GM23338 (cell line): ENCODE measurements at regions not wholly inside any gene's neighbourhood (a gene's known extent, or its start where the extent isn't known, plus 50 kb on each side); places are given as distances from the start of the nearest gene placed in this dataset.

Source experiments
- ATAC-seq: fragments of 200-7000 bp; cut with Tn5 transposase; 3 replicates; pipeline ENCODE4 v1.9.1; 2020
- DNase-seq: peaks from one replicate; pipeline ENCODE4 v3.0.0-alpha.2; 2015; ENCODE audit warnings: low spot score
- H2AFZ ChIP-seq: fragments of 200-600 bp; sonication (generic); 2 replicates; pipeline ENCODE4 v1.8.0; 2016; ENCODE audit warnings: antibody characterized with exemption, mild to moderate bottlenecking, moderate library complexity
- H3F3A ChIP-seq: fragments of 200-600 bp; sonication (generic); replicated peaks from 2 replicates; pipeline ENCODE4 v1.8.0; 2017; ENCODE audit warnings: antibody characterized with exemption, mixed run types, low read depth
- H3K27ac ChIP-seq: fragments of 200-600 bp; sonication (generic); 2 replicates; pipeline ENCODE4 v1.6.1; 2016; ENCODE audit warnings: low read depth
- H3K27me3 ChIP-seq: fragments of 200-600 bp; sonication (generic); 2 replicates; pipeline ENCODE4 v1.8.0; 2016; ENCODE audit warnings: mild to moderate bottlenecking, mixed run types, moderate library complexity; ENCODE audit not compliant: insufficient read depth
- H3K36me3 ChIP-seq: fragments of 200-600 bp; sonication (generic); 2 replicates; pipeline ENCODE4 v1.8.0; 2016; ENCODE audit warnings: mild to moderate bottlenecking; ENCODE audit not compliant: insufficient read depth
- H3K4me1 ChIP-seq: fragments of 200-600 bp; sonication (generic); 2 replicates; pipeline ENCODE4 v1.8.0; 2016; ENCODE audit warnings: mild to moderate bottlenecking, moderate library complexity; ENCODE audit not compliant: insufficient read depth
- H3K4me2 ChIP-seq: fragments of 200-600 bp; sonication (generic); 2 replicates; pipeline ENCODE4 v1.7.1; 2017; ENCODE audit warnings: mixed run types
- H3K4me3 ChIP-seq: fragments of 200-600 bp; sonication (generic); 2 replicates; pipeline ENCODE4 v1.6.1; 2016; ENCODE audit warnings: mixed run types
- H3K79me2 ChIP-seq: fragments of 200-600 bp; sonication (generic); replicated peaks from 2 replicates; pipeline ENCODE4 v1.8.0; 2017; ENCODE audit warnings: mild to moderate bottlenecking; ENCODE audit not compliant: insufficient read depth
- H3K9me2 ChIP-seq: fragments of 200-600 bp; sonication (generic); 2 replicates; pipeline ENCODE4 v1.8.0; 2017; ENCODE audit not compliant: insufficient read depth
- H4K20me1 ChIP-seq: fragments of 200-600 bp; sonication (generic); replicated peaks from 2 replicates; pipeline ENCODE4 v1.8.0; 2017; ENCODE audit warnings: mild to moderate bottlenecking; ENCODE audit not compliant: insufficient read depth
- H3K27ac Mint-ChIP-seq: 2 replicates; pipeline ENCODE4 v1.8.0; 2020; ENCODE audit warnings: inconsistent platforms, mild to moderate bottlenecking, moderate library complexity, mixed read lengths
- H3K27me3 Mint-ChIP-seq: 3 replicates; pipeline ENCODE4 v1.8.0; 2022; ENCODE audit warnings: low read depth, mild to moderate bottlenecking, moderate library complexity, mixed read lengths, inconsistent platforms; ENCODE audit not compliant: insufficient read depth, poor library complexity
- H3K36me3 Mint-ChIP-seq: 3 replicates; pipeline ENCODE4 v1.8.0; 2021; ENCODE audit warnings: low read depth, mild to moderate bottlenecking, inconsistent platforms, moderate library complexity, mixed read lengths
- H3K4me1 Mint-ChIP-seq: 3 replicates; pipeline ENCODE4 v1.8.0; 2020; ENCODE audit warnings: mild to moderate bottlenecking, inconsistent platforms, mixed read lengths
- H3K4me3 Mint-ChIP-seq: 3 replicates; pipeline ENCODE4 v1.8.0; 2021; ENCODE audit warnings: moderate library complexity, mild to moderate bottlenecking, inconsistent platforms, mixed read lengths
- H3K9me3 Mint-ChIP-seq: 3 replicates; pipeline ENCODE4 v1.8.0; 2020; ENCODE audit warnings: moderate library complexity, mild to moderate bottlenecking, inconsistent platforms, mixed read lengths
- CREB1 ChIP-seq: fragments of 250-450 bp; sonication (Bioruptor Pico); IDR thresholded peaks from 2 replicates; pipeline ENCODE4 v1.5.0; 2020; ENCODE audit warnings: low read depth, mild to moderate bottlenecking, moderate library complexity
- EZH2phosphoT487 ChIP-seq: fragments of 200-600 bp; sonication (generic); IDR thresholded peaks from one replicate; pipeline ENCODE4 v1.8.1; 2018; ENCODE audit warnings: antibody characterized with exemption; ENCODE audit not compliant: unreplicated experiment
- JUNB ChIP-seq: IDR thresholded peaks from one replicate; pipeline ENCODE4 v1.6.1; 2016; ENCODE audit warnings: antibody characterized with exemption; ENCODE audit not compliant: unreplicated experiment
- NANOG ChIP-seq: IDR thresholded peaks from 2 replicates; pipeline ENCODE4 v1.6.1; 2016; ENCODE audit warnings: antibody characterized with exemption, borderline replicate concordance
- STAT1 ChIP-seq: IDR thresholded peaks from one replicate; pipeline ENCODE4 v1.6.1; 2016; ENCODE audit warnings: antibody characterized with exemption; ENCODE audit not compliant: unreplicated experiment
- ZNF114 ChIP-seq: fragments of 250-450 bp; sonication (Bioruptor Pico); IDR thresholded peaks from 2 replicates; pipeline ENCODE4 v1.5.0; 2020; ENCODE audit warnings: mild to moderate bottlenecking, moderate library complexity
- ZNF331 ChIP-seq: fragments of 250-450 bp; sonication (Bioruptor Pico); IDR thresholded peaks from 2 replicates; pipeline ENCODE4 v1.5.0; 2020; ENCODE audit warnings: low read depth, mild to moderate bottlenecking, moderate library complexity
- TF ChIP-seq, protein P1 (sequence below): fragments of 250-450 bp; sonication (Bioruptor Pico); IDR thresholded peaks from 2 replicates; pipeline ENCODE4 v1.5.0; 2020; ENCODE audit warnings: mild to moderate bottlenecking, moderate library complexity
- TF ChIP-seq, protein P2 (sequence below), 2 experiments: fragments of 200-600 bp in 1 of 2; sonication (generic) in 1 of 2; conservative IDR thresholded peaks; 2 replicates each; pipeline versions ENCODE4 v1.5.1 to v1.6.1; 2016 to 2017; ENCODE audit warnings: antibody characterized with exemption in 2 of 2, low read depth in 2 of 2, mild to moderate bottlenecking in 2 of 2, moderate library complexity in 1 of 2
- TF ChIP-seq, protein P3 (sequence below): IDR thresholded peaks from 2 replicates; pipeline ENCODE4 v1.6.1; 2016; ENCODE audit warnings: antibody characterized with exemption

DNA sequence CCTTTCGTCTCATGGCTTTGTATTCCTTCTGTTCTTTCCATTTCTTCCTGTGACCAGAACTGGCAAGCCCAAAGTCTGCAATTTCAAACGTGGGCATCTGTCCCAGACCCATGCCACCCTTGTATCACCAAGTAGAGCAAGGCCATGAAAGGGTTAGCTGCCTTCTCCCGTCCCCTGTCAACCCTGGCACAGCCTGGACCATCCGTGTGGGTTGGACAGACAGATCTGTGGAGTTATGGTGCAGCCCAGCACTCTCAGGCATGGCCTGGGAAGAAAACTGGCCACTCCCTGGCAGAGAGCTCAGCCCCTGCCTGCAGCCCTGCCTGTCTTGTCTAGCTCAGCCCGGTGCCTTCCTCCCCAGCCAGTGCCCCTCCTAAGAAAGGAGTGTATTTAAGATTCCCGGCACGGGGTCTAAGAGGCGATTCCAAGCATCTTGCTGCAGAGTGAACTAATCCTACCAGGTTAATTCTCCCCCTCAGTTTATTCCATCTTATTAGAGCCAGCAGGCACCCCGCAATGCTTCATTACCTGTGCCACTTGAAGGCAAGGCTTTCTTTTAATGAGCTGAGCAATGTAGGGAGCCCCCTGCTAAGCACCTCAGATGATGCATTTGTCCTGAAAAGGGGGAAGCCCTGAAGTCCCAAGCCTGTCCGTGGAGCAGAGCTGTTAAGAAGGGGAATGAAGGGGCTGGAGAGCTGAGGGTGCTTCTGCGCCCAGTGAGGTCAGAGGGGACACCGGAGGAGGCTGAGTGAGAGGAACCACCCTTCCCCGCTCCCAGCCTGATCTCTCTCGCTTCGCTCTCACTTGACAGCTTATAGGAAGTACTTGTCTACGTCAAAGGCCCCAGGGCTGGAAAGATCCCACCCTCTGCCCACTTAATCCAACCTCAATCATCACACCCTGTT, 130.6 kb downstream of the SPATA19 start (continued):
- TF ChIP-seq, protein P1, sequence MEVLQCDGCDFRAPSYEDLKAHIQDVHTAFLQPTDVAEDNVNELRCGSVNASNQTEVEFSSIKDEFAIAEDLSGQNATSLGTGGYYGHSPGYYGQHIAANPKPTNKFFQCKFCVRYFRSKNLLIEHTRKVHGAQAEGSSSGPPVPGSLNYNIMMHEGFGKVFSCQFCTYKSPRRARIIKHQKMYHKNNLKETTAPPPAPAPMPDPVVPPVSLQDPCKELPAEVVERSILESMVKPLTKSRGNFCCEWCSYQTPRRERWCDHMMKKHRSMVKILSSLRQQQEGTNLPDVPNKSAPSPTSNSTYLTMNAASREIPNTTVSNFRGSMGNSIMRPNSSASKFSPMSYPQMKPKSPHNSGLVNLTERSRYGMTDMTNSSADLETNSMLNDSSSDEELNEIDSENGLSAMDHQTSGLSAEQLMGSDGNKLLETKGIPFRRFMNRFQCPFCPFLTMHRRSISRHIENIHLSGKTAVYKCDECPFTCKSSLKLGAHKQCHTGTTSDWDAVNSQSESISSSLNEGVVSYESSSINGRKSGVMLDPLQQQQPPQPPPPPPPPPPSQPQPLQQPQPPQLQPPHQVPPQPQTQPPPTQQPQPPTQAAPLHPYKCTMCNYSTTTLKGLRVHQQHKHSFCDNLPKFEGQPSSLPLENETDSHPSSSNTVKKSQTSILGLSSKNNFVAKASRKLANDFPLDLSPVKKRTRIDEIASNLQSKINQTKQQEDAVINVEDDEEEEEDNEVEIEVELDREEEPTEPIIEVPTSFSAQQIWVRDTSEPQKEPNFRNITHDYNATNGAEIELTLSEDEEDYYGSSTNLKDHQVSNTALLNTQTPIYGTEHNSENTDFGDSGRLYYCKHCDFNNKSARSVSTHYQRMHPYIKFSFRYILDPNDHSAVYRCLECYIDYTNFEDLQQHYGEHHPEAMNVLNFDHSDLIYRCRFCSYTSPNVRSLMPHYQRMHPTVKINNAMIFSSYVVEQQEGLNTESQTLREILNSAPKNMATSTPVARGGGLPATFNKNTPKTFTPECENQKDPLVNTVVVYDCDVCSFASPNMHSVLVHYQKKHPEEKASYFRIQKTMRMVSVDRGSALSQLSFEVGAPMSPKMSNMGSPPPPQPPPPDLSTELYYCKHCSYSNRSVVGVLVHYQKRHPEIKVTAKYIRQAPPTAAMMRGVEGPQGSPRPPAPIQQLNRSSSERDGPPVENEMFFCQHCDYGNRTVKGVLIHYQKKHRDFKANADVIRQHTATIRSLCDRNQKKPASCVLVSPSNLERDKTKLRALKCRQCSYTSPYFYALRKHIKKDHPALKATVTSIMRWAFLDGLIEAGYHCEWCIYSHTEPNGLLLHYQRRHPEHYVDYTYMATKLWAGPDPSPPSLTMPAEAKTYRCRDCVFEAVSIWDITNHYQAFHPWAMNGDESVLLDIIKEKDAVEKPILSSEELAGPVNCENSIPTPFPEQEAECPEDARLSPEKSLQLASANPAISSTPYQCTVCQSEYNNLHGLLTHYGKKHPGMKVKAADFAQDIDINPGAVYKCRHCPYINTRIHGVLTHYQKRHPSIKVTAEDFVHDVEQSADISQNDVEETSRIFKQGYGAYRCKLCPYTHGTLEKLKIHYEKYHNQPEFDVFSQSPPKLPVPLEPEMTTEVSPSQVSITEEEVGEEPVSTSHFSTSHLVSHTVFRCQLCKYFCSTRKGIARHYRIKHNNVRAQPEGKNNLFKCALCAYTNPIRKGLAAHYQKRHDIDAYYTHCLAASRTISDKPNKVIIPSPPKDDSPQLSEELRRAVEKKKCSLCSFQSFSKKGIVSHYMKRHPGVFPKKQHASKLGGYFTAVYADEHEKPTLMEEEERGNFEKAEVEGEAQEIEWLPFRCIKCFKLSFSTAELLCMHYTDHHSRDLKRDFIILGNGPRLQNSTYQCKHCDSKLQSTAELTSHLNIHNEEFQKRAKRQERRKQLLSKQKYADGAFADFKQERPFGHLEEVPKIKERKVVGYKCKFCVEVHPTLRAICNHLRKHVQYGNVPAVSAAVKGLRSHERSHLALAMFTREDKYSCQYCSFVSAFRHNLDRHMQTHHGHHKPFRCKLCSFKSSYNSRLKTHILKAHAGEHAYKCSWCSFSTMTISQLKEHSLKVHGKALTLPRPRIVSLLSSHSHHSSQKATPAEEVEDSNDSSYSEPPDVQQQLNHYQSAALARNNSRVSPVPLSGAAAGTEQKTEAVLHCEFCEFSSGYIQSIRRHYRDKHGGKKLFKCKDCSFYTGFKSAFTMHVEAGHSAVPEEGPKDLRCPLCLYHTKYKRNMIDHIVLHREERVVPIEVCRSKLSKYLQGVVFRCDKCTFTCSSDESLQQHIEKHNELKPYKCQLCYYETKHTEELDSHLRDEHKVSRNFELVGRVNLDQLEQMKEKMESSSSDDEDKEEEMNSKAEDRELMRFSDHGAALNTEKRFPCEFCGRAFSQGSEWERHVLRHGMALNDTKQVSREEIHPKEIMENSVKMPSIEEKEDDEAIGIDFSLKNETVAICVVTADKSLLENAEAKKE (CRISPR knock-in tag), result no peak
- no peak for TF ChIP-seq STAT1
- TF ChIP-seq, protein P2, sequence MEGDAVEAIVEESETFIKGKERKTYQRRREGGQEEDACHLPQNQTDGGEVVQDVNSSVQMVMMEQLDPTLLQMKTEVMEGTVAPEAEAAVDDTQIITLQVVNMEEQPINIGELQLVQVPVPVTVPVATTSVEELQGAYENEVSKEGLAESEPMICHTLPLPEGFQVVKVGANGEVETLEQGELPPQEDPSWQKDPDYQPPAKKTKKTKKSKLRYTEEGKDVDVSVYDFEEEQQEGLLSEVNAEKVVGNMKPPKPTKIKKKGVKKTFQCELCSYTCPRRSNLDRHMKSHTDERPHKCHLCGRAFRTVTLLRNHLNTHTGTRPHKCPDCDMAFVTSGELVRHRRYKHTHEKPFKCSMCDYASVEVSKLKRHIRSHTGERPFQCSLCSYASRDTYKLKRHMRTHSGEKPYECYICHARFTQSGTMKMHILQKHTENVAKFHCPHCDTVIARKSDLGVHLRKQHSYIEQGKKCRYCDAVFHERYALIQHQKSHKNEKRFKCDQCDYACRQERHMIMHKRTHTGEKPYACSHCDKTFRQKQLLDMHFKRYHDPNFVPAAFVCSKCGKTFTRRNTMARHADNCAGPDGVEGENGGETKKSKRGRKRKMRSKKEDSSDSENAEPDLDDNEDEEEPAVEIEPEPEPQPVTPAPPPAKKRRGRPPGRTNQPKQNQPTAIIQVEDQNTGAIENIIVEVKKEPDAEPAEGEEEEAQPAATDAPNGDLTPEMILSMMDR (conservative IDR thresholded peaks at IDR 0.05; ENCODE audit: low read depth in 2 of 2), result no peak

DNA sequence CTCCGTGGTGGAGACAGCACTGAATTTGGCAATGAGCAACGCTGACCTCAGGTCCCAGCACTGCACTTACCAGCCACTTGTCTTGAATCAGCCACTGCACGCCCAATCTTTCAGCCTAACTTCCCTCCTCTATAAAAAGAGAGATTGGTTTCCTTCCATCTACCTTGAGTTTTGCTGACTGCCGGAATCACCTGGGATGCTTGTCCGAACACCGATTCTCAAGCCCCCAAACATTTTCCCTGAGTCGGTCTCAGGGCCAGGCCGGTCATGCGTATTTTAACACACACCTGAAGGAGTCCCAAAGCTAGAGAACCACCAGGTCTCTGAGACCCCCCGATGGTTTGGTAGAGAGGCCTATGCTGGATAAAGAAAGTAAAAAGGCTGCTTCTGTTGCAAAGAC, 131.5 kb downstream of the SPATA19 start:
- Mint-ChIP-seq H3K27me3 (peaks cover 18% of the 10 kb centered on the region), H3K27ac (no peak overlapping the region), H3K9me3 (no peaks in the 10 kb centered on the region), H3K4me1 (peaks cover 21% of the 10 kb centered on the region), H3K36me3 (no peaks in the 10 kb centered on the region), H3K4me3 (no peak overlapping the region)
- H4K20me1 ChIP-seq, result no peaks in the 10 kb centered on the region
- no peaks in the 10 kb centered on the region for H3K79me2 ChIP-seq
- H3F3A ChIP-seq, result no peaks in the 10 kb centered on the region
- no peak overlapping the region for H3K4me2 ChIP-seq
- no peak for ATAC-seq
- H3K4me3 ChIP-seq, result no peak overlapping the region
- peaks cover 30% of the 10 kb centered on the region for H3K4me1 ChIP-seq
- peaks cover 5% of the 10 kb centered on the region for H3K27me3 ChIP-seq
- H3K27ac ChIP-seq, result no peak overlapping the region
- no peaks in the 10 kb centered on the region for H3K36me3 ChIP-seq
- H2AFZ ChIP-seq, result no peak overlapping the region
- DNase-seq, result no peak
- peaks cover 12% of the 10 kb centered on the region for H3K9me2 ChIP-seq
- TF ChIP-seq CREB1 (CRISPR knock-in tag) (no peak), EZH2phosphoT487 (no peak), ZNF331 (CRISPR knock-in tag) (no peak), ZNF114 (CRISPR knock-in tag) (no peak), NANOG (no peak), JUNB (no peak)
- TF ChIP-seq, protein P3, sequence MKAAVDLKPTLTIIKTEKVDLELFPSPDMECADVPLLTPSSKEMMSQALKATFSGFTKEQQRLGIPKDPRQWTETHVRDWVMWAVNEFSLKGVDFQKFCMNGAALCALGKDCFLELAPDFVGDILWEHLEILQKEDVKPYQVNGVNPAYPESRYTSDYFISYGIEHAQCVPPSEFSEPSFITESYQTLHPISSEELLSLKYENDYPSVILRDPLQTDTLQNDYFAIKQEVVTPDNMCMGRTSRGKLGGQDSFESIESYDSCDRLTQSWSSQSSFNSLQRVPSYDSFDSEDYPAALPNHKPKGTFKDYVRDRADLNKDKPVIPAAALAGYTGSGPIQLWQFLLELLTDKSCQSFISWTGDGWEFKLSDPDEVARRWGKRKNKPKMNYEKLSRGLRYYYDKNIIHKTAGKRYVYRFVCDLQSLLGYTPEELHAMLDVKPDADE, result no peak
- TF ChIP-seq, protein P2 (conservative IDR thresholded peaks at IDR 0.05; ENCODE audit: low read depth in 2 of 2), result no peak
